ENCODE measurements at regions not wholly inside any gene's neighbourhood (a gene's known extent, or its start where the extent isn't known, plus 50 kb on each side); places are given as distances from the start of the nearest gene placed in this dataset.
"Not testable (repeated sequence)": the region's sequence is repeated elsewhere in the genome, so short reads cannot be mapped to it uniquely, and the experiment has no call there.

GRCh38 chr15:84094720-84095119, 140.9 kb upstream of the GOLGA6L4 start:
- H3K4me3 Mint-ChIP-seq, DNase-seq, CTCF ChIA-PET, H3K9me3 Mint-ChIP-seq, H3K4me1 Mint-ChIP-seq, H3K27ac Mint-ChIP-seq, H3K36me3 Mint-ChIP-seq, H3K27me3 Mint-ChIP-seq: not testable (repeated sequence)

GRCh38 chr15:84097053-84097452, 138.5 kb upstream of the GOLGA6L4 start:
- DNase-seq, H3K27me3 Mint-ChIP-seq, H3K4me1 Mint-ChIP-seq, H3K27ac Mint-ChIP-seq, H3K4me3 Mint-ChIP-seq, H3K36me3 Mint-ChIP-seq, H3K9me3 Mint-ChIP-seq, CTCF ChIA-PET: not testable (repeated sequence)

- H3K4me3 Mint-ChIP-seq = no peak overlapping the region
- no peak for DNase-seq
- peaks cover 3% of the 10 kb centered on the region for H3K27me3 Mint-ChIP-seq
- H3K4me1 Mint-ChIP-seq = no peaks in the 10 kb centered on the region
- no peaks in the 10 kb centered on the region for H3K36me3 Mint-ChIP-seq
- no peaks in the 10 kb centered on the region for H3K9me3 Mint-ChIP-seq
- H3K27ac Mint-ChIP-seq = no peak overlapping the region
- CTCF ChIA-PET = no interaction called here
These were observed 137.0 kb upstream of the GOLGA6L4 start for GRCh38 chr15:84098604-84099003.

- no peak for DNase-seq
- Mint-ChIP-seq H3K27ac (no peak overlapping the region), H3K9me3 (no peaks in the 10 kb centered on the region), H3K36me3 (no peaks in the 10 kb centered on the region), H3K27me3 (peaks cover 3% of the 10 kb centered on the region), H3K4me1 (no peaks in the 10 kb centered on the region), H3K4me3 (no peak overlapping the region)
- CTCF ChIA-PET = interaction anchor here (0.6 kb wide), 1 partner anchor 194 kb away, joined by 3 read pairs; no protein-coding TSS in a partner anchor
These were observed 136.4 kb upstream of the GOLGA6L4 start for GRCh38 chr15:84099181-84099580.

GRCh38 chr15:84103345-84103744, 132.2 kb upstream of the GOLGA6L4 start:
- H3K36me3 Mint-ChIP-seq = no peaks in the 10 kb centered on the region
- H3K27me3 Mint-ChIP-seq = peaks cover 3% of the 10 kb centered on the region
- H3K27ac Mint-ChIP-seq = no peak overlapping the region
- H3K4me3 Mint-ChIP-seq = no peak overlapping the region
- DNase-seq = no peak
- no peaks in the 10 kb centered on the region for H3K4me1 Mint-ChIP-seq
- H3K9me3 Mint-ChIP-seq = no peaks in the 10 kb centered on the region
- CTCF ChIA-PET = no interaction called here

GRCh38 chr15:84104853-84105252, 130.7 kb upstream of the GOLGA6L4 start:
- Mint-ChIP-seq H3K4me1 (no peaks in the 10 kb centered on the region), H3K9me3 (no peaks in the 10 kb centered on the region), H3K27me3 (peaks cover 3% of the 10 kb centered on the region), H3K27ac (no peak overlapping the region), H3K36me3 (no peaks in the 10 kb centered on the region), H3K4me3 (no peak overlapping the region)
- CTCF ChIA-PET = no interaction called here
- no peak for DNase-seq

- Mint-ChIP-seq H3K9me3 (no peaks in the 10 kb centered on the region), H3K4me1 (no peaks in the 10 kb centered on the region), H3K4me3 (no peak overlapping the region), H3K36me3 (no peaks in the 10 kb centered on the region), H3K27me3 (peaks cover 3% of the 10 kb centered on the region), H3K27ac (no peak overlapping the region)
- CTCF ChIA-PET = no interaction called here
- no peak for DNase-seq
These were observed 126.8 kb upstream of the GOLGA6L4 start for GRCh38 chr15:84108728-84109127.

GRCh38 chr15:84111575-84111974, 124.0 kb upstream of the GOLGA6L4 start:
- H3K4me1 Mint-ChIP-seq = no peaks in the 10 kb centered on the region
- CTCF ChIA-PET = no interaction called here
- H3K27ac Mint-ChIP-seq = no peak overlapping the region
- H3K27me3 Mint-ChIP-seq = peaks cover 8% of the 10 kb centered on the region
- H3K9me3 Mint-ChIP-seq = no peaks in the 10 kb centered on the region
- H3K4me3 Mint-ChIP-seq = no peak overlapping the region
- DNase-seq = no peak
- no peaks in the 10 kb centered on the region for H3K36me3 Mint-ChIP-seq

- H3K36me3 Mint-ChIP-seq = no peaks in the 10 kb centered on the region
- CTCF ChIA-PET = no interaction called here
- no peak overlapping the region for H3K4me3 Mint-ChIP-seq
- H3K27ac Mint-ChIP-seq = no peak overlapping the region
- H3K4me1 Mint-ChIP-seq = no peaks in the 10 kb centered on the region
- H3K9me3 Mint-ChIP-seq = no peaks in the 10 kb centered on the region
- H3K27me3 Mint-ChIP-seq = peaks cover 8% of the 10 kb centered on the region
- no peak for DNase-seq
These were observed 123.5 kb upstream of the GOLGA6L4 start for GRCh38 chr15:84112025-84112424.

- no peaks in the 10 kb centered on the region for H3K36me3 Mint-ChIP-seq
- CTCF ChIA-PET = no interaction called here
- peaks cover 8% of the 10 kb centered on the region for H3K27me3 Mint-ChIP-seq
- H3K4me3 Mint-ChIP-seq = no peak overlapping the region
- no peak for DNase-seq
- H3K4me1 Mint-ChIP-seq = no peaks in the 10 kb centered on the region
- no peaks in the 10 kb centered on the region for H3K9me3 Mint-ChIP-seq
- H3K27ac Mint-ChIP-seq = no peak overlapping the region
These were observed 121.7 kb upstream of the GOLGA6L4 start for GRCh38 chr15:84113919-84114318.

- H3K27ac Mint-ChIP-seq, H3K36me3 Mint-ChIP-seq, H3K4me1 Mint-ChIP-seq, DNase-seq, H3K4me3 Mint-ChIP-seq, H3K9me3 Mint-ChIP-seq, CTCF ChIA-PET: not testable (repeated sequence)
- peaks cover 12% of the 10 kb centered on the region for H3K27me3 Mint-ChIP-seq
These were observed 120.9 kb upstream of the GOLGA6L4 start for GRCh38 chr15:84114680-84115079.

- H3K27ac Mint-ChIP-seq, CTCF ChIA-PET, H3K36me3 Mint-ChIP-seq, H3K27me3 Mint-ChIP-seq, H3K4me1 Mint-ChIP-seq, H3K4me3 Mint-ChIP-seq, H3K9me3 Mint-ChIP-seq, DNase-seq: not testable (repeated sequence)
These were observed 116.2 kb upstream of the GOLGA6L4 start for GRCh38 chr15:84119351-84119750.

GRCh38 chr15:84120903-84121302, 114.7 kb upstream of the GOLGA6L4 start:
- H3K4me1 Mint-ChIP-seq, DNase-seq, H3K36me3 Mint-ChIP-seq, H3K9me3 Mint-ChIP-seq, CTCF ChIA-PET, H3K27me3 Mint-ChIP-seq, H3K27ac Mint-ChIP-seq, H3K4me3 Mint-ChIP-seq: not testable (repeated sequence)

GRCh38 chr15:84128706-84129105, 106.9 kb upstream of the GOLGA6L4 start:
- DNase-seq, H3K4me3 Mint-ChIP-seq: not testable (repeated sequence)

GRCh38 chr15:84130098-84130831, 105.3 kb upstream of the GOLGA6L4 start:
- H3K27me3 Mint-ChIP-seq, H3K36me3 Mint-ChIP-seq, CTCF ChIA-PET, H3K4me3 Mint-ChIP-seq, DNase-seq, H3K9me3 Mint-ChIP-seq, H3K27ac Mint-ChIP-seq, H3K4me1 Mint-ChIP-seq: not testable (repeated sequence)

More at GRCh38 chr15:84128706-84129105, 106.9 kb upstream of the GOLGA6L4 start:
- not testable (repeated sequence) for H3K27ac Mint-ChIP-seq, H3K36me3 Mint-ChIP-seq, H3K9me3 Mint-ChIP-seq, H3K27me3 Mint-ChIP-seq, H3K4me1 Mint-ChIP-seq
- CTCF ChIA-PET = interaction anchor here (1.0 kb wide), 1 partner anchor 16 kb away, joined by 3 read pairs; no protein-coding TSS in a partner anchor
